Pancreas (tissue), 10 donors: ENCODE measurements at regions not wholly inside any gene's neighbourhood (a gene's known extent, or its start where the extent isn't known, plus 50 kb on each side); places are given as distances from the start of the nearest gene placed in this dataset.

Experiments used
- ATAC-seq, 4 donors: fragments of 200-7000 bp; cut with Tn5 transposase; one replicate each; pipeline versions ENCODE4 v1.8.0 to v1.9.1; 2020; ENCODE audit warnings: mild to moderate bottlenecking in 4 of 4, moderate library complexity in 4 of 4
- DNase-seq, 6 donors: peaks; one replicate each; pipeline ENCODE4 v3.0.0-alpha.2; 2020
- FAIRE-seq: peaks from 2 replicates; lab custom pipeline; 2012; peaks lifted over from hg19 to GRCh38; lab: Jason Lieb, UNC
- H3K27ac ChIP-seq, 4 donors: fragments of 200-600 bp; sonication (generic); 1 replicate in 3 of 4; 2 replicates in 1 of 4; pipeline versions ENCODE4 v1.5.0 to v1.8.0; 2020
- H3K27me3 ChIP-seq, 4 donors: fragments of 200-600 bp; one replicate each; pipeline ENCODE4 v1.8.0; 2021
- H3K36me3 ChIP-seq, 3 donors: fragments of 200-600 bp; sonication (generic) in 1 of 3; one replicate each; pipeline versions ENCODE4 v1.5.0 to v1.8.0; 2020 to 2021
- H3K4me1 ChIP-seq, 3 donors: fragments of 200-600 bp; one replicate each; pipeline ENCODE4 v1.8.0; 2021
- H3K4me3 ChIP-seq, 4 donors: fragments of 200-600 bp; sonication (generic) in 2 of 4; one replicate each; pipeline versions ENCODE4 v1.5.0 to v1.8.0; 2020 to 2021
- H3K9me3 ChIP-seq, 4 donors: fragments of 200-600 bp; one replicate each; pipeline ENCODE4 v1.8.0; 2021
- WGBS, 2 donors: extraction: QIAGEN DNeasy Blood & Tissue Kit; methylation state at CpG; one replicate each; pipeline ENCODE4 v1.1.7; 2013; 5-methylcytosine and 5-hydroxymethylcytosine counted together
- intact Hi-C, 3 donors: fragments of 100-400 bp; cut with DNase I; formaldehyde crosslinking; loops; one replicate each; pipeline versions ENCODE4 v1.11.1 to v1.14.2; 2022
- TF ChIP-seq, protein P1 (sequence below), 4 donors: fragments of 200-600 bp; sonication (generic) in 3 of 4; IDR thresholded peaks; one replicate each; pipeline versions ENCODE4 v1.5.0 to v1.8.0; 2021; ENCODE audit warnings: antibody characterized with exemption in 4 of 4
- donor health status: healthy with polysubstance abuse.
- donor health status: DM: no; HTN: no; CAD: no; lungs with moderate emphysema.
- donor health status: DM: no; HTN: no; CAD: no.
- donor health status: control.
- donor health status: control.
- donor health status: Bipolar disorder and iron deficiency.
- donor health status: DM: yes; HTN: yes; CAD: no.
- donor health status: DM: no; HTN: no; CAD: no.
- donor health status: DM: no; HTN: no; CAD: no.
- donor health status: DM: yes; HTN: yes; CAD: no.

DNA sequence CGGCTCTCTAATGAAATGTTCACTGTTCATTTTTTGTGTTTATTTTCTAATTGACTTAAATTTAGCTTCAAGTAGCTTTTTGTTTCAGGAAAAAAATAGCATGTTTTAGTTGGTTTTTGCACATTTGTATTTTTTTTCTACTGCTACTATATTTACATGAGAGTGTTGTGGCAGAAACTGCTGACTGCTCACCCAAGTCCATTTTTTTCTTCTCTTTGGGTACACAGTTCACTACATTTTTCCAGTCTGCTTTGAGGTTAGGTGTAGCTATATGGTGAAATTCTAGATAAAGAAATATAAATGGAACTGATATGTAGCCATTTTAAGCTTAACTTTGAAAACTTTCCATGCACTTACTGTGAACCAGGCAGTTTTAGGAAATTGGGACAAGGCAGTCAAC, 216.7 kb upstream of the C11orf87 start:
- Histone ChIP-seq H3K36me3 (no peaks in the 10 kb centered on the region), H3K4me1 (no peaks in the 10 kb centered on the region), H3K27ac (no peak overlapping the region), H3K9me3 (no peaks in the 10 kb centered on the region), H3K27me3 (no peaks in the 10 kb centered on the region), H3K4me3 (no peak overlapping the region)
- no peak for FAIRE-seq
- ATAC-seq = no peak
- TF ChIP-seq, protein P1, sequence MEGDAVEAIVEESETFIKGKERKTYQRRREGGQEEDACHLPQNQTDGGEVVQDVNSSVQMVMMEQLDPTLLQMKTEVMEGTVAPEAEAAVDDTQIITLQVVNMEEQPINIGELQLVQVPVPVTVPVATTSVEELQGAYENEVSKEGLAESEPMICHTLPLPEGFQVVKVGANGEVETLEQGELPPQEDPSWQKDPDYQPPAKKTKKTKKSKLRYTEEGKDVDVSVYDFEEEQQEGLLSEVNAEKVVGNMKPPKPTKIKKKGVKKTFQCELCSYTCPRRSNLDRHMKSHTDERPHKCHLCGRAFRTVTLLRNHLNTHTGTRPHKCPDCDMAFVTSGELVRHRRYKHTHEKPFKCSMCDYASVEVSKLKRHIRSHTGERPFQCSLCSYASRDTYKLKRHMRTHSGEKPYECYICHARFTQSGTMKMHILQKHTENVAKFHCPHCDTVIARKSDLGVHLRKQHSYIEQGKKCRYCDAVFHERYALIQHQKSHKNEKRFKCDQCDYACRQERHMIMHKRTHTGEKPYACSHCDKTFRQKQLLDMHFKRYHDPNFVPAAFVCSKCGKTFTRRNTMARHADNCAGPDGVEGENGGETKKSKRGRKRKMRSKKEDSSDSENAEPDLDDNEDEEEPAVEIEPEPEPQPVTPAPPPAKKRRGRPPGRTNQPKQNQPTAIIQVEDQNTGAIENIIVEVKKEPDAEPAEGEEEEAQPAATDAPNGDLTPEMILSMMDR (IDR thresholded peaks at IDR 0.05) = no peak
- DNase-seq = no peak
- intact Hi-C loops = no loop called here
- 73 to 80% methylated on average over 1 of the region's 1 CpG for WGBS, 2 donors

DNA sequence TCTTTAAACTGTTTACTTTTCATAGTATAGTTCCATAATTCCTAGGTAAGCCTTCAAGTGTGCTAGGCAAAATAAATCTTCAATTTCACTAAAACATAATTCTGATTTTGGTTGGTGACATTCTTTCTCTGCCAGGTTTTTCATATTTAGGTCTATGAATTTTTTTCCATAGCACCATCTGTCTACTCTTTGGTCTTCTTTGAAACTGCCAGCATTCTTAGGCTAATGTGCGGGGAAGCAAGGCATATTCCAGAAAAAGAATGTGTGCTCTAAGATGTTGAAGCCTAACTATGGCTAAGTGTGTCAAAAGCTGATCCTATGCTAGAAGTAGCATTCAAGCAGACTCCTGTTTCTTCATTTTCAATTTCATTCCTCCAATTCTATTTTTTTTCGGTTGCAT, 213.9 kb upstream of the C11orf87 start:
- DNase-seq (no peak), FAIRE-seq (no peak), ATAC-seq (no peak)
- 29 to 49% methylated on average over 2 of the region's 2 CpGs for WGBS, 2 donors
- Histone ChIP-seq H3K4me1 (no peaks in the 10 kb centered on the region), H3K27ac (no peak overlapping the region), H3K36me3 (no peaks in the 10 kb centered on the region), H3K9me3 (no peaks in the 10 kb centered on the region), H3K27me3 (no peaks in the 10 kb centered on the region), H3K4me3 (no peak overlapping the region)
- TF ChIP-seq, protein P1 (IDR thresholded peaks at IDR 0.05) = no peak
- intact Hi-C loops = no loop called here

GRCh38 chr11:109209572-109209971, 212.4 kb upstream of the C11orf87 start:
- Histone ChIP-seq H3K4me3 (no peak overlapping the region), H3K9me3 (no peaks in the 10 kb centered on the region), H3K27me3 (no peaks in the 10 kb centered on the region), H3K27ac (no peak overlapping the region), H3K4me1 (no peaks in the 10 kb centered on the region), H3K36me3 (no peaks in the 10 kb centered on the region)
- 65 to 73% methylated on average over 3 of the region's 3 CpGs for WGBS, 2 donors
- TF ChIP-seq, protein P1 (IDR thresholded peaks at IDR 0.05) = no peak
- intact Hi-C loops = no loop called here
- no peak for FAIRE-seq
- ATAC-seq = no peak
- DNase-seq = no peak

DNA sequence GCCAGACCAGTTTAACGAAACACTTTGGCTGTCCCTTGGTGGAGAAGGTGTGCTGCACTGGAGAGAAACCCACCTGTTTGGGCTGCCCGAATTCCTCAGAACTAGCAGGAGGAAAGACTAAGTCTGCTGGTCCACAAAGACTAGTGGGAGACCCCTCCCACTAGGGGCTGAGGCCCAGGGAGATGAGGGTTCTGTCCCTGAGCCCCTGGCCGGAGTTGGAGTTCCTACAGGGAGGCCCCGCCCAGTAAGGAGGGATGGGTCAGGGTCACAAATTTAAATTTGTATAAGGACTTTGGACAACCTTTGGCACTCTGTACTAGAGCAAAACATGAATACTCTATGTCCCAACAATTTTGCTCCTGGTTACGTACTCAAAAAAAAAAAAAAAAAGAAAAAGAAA, 200.8 kb upstream of the C11orf87 start:
- DNase-seq = no peak
- no peak overlapping the region for H3K27ac ChIP-seq
- WGBS, 2 donors = 70 to 79% methylated on average over 5 of the region's 5 CpGs
- ATAC-seq = no peak
- no peak for FAIRE-seq
- TF ChIP-seq, protein P1 (IDR thresholded peaks at IDR 0.05) = no peak
- no peaks in the 10 kb centered on the region for H3K27me3 ChIP-seq
- H3K36me3 ChIP-seq = no peaks in the 10 kb centered on the region
- H3K9me3 ChIP-seq = no peaks in the 10 kb centered on the region
- no peak overlapping the region for H3K4me3 ChIP-seq
- intact Hi-C loops = no loop called here
- H3K4me1 ChIP-seq = no peaks in the 10 kb centered on the region

DNA sequence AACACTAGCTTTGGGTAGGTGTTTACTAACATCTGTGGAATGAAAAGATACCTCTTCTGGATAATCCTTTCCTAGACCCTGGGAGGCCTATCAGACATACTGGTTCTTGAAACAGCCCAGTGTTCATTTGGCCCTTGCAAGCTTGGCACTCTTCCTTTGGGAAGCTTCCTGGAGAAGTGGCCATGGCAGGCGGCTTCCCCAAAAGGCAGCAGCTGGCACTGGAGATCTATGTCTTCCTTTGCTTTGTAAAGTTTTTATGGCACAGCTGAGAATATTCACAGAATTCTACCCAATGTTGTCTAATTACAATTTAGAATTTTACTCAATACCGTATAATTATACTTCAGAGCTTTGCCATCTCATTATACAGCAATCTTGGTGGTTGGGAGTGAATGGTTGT, 199.2 kb upstream of the C11orf87 start:
- DNase-seq (no peak), ATAC-seq (no peak), FAIRE-seq (no peak)
- Histone ChIP-seq H3K4me3 (no peak overlapping the region), H3K4me1 (no peaks in the 10 kb centered on the region), H3K27ac (no peak overlapping the region), H3K36me3 (no peaks in the 10 kb centered on the region), H3K9me3 (no peaks in the 10 kb centered on the region), H3K27me3 (no peaks in the 10 kb centered on the region)
- 83 to 87% methylated on average over 2 of the region's 2 CpGs for WGBS, 2 donors
- intact Hi-C loops = no loop called here
- TF ChIP-seq, protein P1 (IDR thresholded peaks at IDR 0.05) = no peak
